Keratinocyte (primary cell): ENCODE measurements at regions not wholly inside any gene's neighbourhood (a gene's known extent, or its start where the extent isn't known, plus 50 kb on each side); places are given as distances from the start of the nearest gene placed in this dataset.

Experiments
- DNase-seq: peaks from one replicate; pipeline ENCODE4 v3.0.0-alpha.2; 2011; ENCODE audit warnings: low read depth, missing footprints, low spot score
- FAIRE-seq: peaks from 2 replicates; lab custom pipeline; 2011; peaks lifted over from hg19 to GRCh38; lab: Jason Lieb, UNC
- H2AFZ ChIP-seq: 2 replicates; pipeline ENCODE4 v1.6.0; 2012; ENCODE audit warnings: low read length, control low read depth, inconsistent platforms; ENCODE audit not compliant: control insufficient read depth
- H3K27ac ChIP-seq: 2 replicates; pipeline ENCODE4 v1.5.1; 2011; ENCODE audit warnings: low read length; ENCODE audit not compliant: control insufficient read depth, insufficient read depth
- H3K27me3 ChIP-seq: 3 replicates; pipeline ENCODE4 v1.6.0; 2011; ENCODE audit warnings: low read length; ENCODE audit not compliant: control insufficient read depth, insufficient read depth; ENCODE audit errors: extremely low read depth
- H3K36me3 ChIP-seq, 2 experiments: 2 replicates in 1 of 2; 3 replicates in 1 of 2; pipeline ENCODE4 v1.5.1; 2011; ENCODE audit warnings: low read length in 2 of 2, mild to moderate bottlenecking in 1 of 2; ENCODE audit not compliant: control insufficient read depth in 2 of 2, insufficient read depth in 2 of 2; ENCODE audit errors: extremely low read depth in 1 of 2
- H3K4me1 ChIP-seq: 3 replicates; pipeline ENCODE4 v1.5.1; 2011; ENCODE audit warnings: low read length; ENCODE audit not compliant: control insufficient read depth, insufficient read depth; ENCODE audit errors: extremely low read depth
- H3K4me2 ChIP-seq: 3 replicates; pipeline ENCODE4 v1.6.0; 2011; ENCODE audit warnings: low read depth, low read length; ENCODE audit not compliant: control insufficient read depth, insufficient read depth; ENCODE audit errors: extremely low read depth
- H3K4me3 ChIP-seq, 3 experiments: fragments of 200-600 bp in 1 of 3; sonication (generic) in 1 of 3; 2 replicates in 2 of 3; 3 replicates in 1 of 3; pipeline ENCODE4 v1.5.1; 2011 to 2016; ENCODE audit warnings: low read length in 3 of 3, mild to moderate bottlenecking in 3 of 3, control low read depth in 2 of 3, inconsistent platforms in 1 of 3, low read depth in 1 of 3, mixed read lengths in 1 of 3, mixed run types in 1 of 3, moderate library complexity in 1 of 3; ENCODE audit not compliant: control insufficient read depth in 2 of 3, insufficient read depth in 2 of 3; ENCODE audit errors: extremely low read depth in 1 of 3
- H3K79me2 ChIP-seq: 2 replicates; pipeline ENCODE4 v1.6.0; 2012; ENCODE audit warnings: low read length; ENCODE audit not compliant: control insufficient read depth, insufficient read depth
- H3K9ac ChIP-seq: 3 replicates; pipeline ENCODE4 v1.6.0; 2011; ENCODE audit warnings: low read length; ENCODE audit not compliant: control insufficient read depth, insufficient read depth; ENCODE audit errors: extremely low read depth
- H3K9me1 ChIP-seq: 3 replicates; pipeline ENCODE4 v1.6.0; 2011; ENCODE audit warnings: low read length; ENCODE audit not compliant: control insufficient read depth, insufficient read depth; ENCODE audit errors: extremely low read depth
- H3K9me3 ChIP-seq: 2 replicates; pipeline ENCODE4 v1.5.1; 2012; ENCODE audit warnings: low read depth, low read length; ENCODE audit not compliant: control insufficient read depth
- H4K20me1 ChIP-seq: 3 replicates; pipeline ENCODE4 v1.6.0; 2011; ENCODE audit warnings: low read length; ENCODE audit not compliant: control insufficient read depth, insufficient read depth; ENCODE audit errors: extremely low read depth
- CTCF ChIP-seq, 3 experiments: IDR thresholded peaks in 1 of 3; conservative IDR thresholded peaks in 1 of 3; optimal IDR thresholded peaks in 1 of 3; 2 replicates in 2 of 3; 3 replicates in 1 of 3; pipeline versions ENCODE3 to v1.5.1; 2011; ENCODE audit warnings: low read length in 3 of 3, mild to moderate bottlenecking in 3 of 3, moderate library complexity in 2 of 3, control low read depth in 1 of 3, inconsistent platforms in 1 of 3; ENCODE audit not compliant: insufficient read depth in 2 of 3; ENCODE audit errors: extremely low read depth in 1 of 3
- EZH2 ChIP-seq: IDR thresholded peaks from one replicate; pipeline ENCODE4 v1.6.1; 2012; ENCODE audit warnings: inconsistent platforms, mild to moderate bottlenecking, low read length, moderate library complexity
- dilution Hi-C: fragments of 300-500 bp; cut with MboI; formaldehyde crosslinking; loops from one replicate; pipeline ENCODE4 v1.7.0; 2020; ENCODE audit warnings: low sequenced_read_pairs; ENCODE audit not compliant: extremely low pct_ligation_motif_present

DNA sequence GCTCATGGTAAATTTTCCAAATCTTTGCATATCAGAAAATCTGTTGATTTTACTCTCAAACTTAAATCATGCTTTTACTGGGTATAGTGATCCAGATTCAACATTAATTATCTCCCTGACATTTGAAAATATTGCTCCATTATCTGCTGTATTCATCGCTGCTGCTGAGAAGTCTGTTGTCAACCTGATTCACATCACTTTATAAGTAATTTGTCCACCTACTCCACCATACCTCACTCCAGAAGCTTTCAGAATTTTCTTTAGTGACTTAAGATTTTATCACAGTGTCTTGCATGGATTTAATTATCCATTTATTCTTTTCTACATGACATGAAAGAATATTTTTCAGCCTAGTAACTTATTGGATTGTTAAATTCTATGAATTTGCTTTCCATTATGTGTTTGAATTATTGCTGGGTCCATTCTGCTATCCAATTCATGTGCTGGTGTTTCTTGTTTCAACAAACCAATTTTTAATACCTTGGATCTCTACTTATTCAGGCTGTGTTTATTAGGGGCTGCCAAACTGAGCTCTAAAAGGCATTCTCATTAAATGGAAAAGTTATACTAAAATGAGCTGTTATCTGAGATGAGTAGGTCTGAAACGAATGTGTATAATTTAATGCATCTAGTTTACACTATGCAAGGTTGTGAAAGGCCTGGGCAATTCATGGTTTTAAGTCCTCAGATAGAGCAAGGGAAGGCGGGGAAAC is 519.3 kb upstream of the CDH11 start:
- H2AFZ ChIP-seq: no peak overlapping the region
- no peaks in the 10 kb centered on the region for H3K4me1 ChIP-seq
- no peaks in the 10 kb centered on the region for H3K9me3 ChIP-seq
- no peaks in the 10 kb centered on the region for H3K79me2 ChIP-seq
- FAIRE-seq: no peak
- no peaks in the 10 kb centered on the region for H3K27me3 ChIP-seq
- H3K4me2 ChIP-seq: no peak overlapping the region
- no peak for TF ChIP-seq CTCF (optimal IDR thresholded peaks at IDR 0.05 in 1 of 3, IDR thresholded peaks at IDR 0.05 in 1 of 3, conservative IDR thresholded peaks at IDR 0.05 in 1 of 3; ENCODE audit: extremely low read depth in 1 of 3, insufficient read depth in 2 of 3, low read length in 3 of 3)
- no peak for TF ChIP-seq EZH2
- no peak overlapping the region for H3K4me3 ChIP-seq
- dilution Hi-C loops: no loop called here
- no peak for DNase-seq
- H3K9me1 ChIP-seq: no peaks in the 10 kb centered on the region
- H3K27ac ChIP-seq: no peak overlapping the region
- H4K20me1 ChIP-seq: no peaks in the 10 kb centered on the region
- H3K36me3 ChIP-seq: no peaks in the 10 kb centered on the region
- no peak overlapping the region for H3K9ac ChIP-seq

GRCh38 chr16:65634833-65635232 is 513.0 kb upstream of the CDH11 start:
- no peaks in the 10 kb centered on the region for H3K36me3 ChIP-seq
- dilution Hi-C loops: no loop called here
- FAIRE-seq: no peak

More at GRCh38 chr16:65634833-65635232, 513.0 kb upstream of the CDH11 start:
- Histone ChIP-seq H4K20me1 (no peaks in the 10 kb centered on the region), H3K4me3 (no peak overlapping the region), H3K9me1 (no peaks in the 10 kb centered on the region), H3K4me1 (no peaks in the 10 kb centered on the region), H3K27me3 (no peaks in the 10 kb centered on the region), H2AFZ (no peak overlapping the region), H3K9me3 (no peaks in the 10 kb centered on the region), H3K4me2 (no peak overlapping the region), H3K27ac (no peak overlapping the region), H3K79me2 (no peaks in the 10 kb centered on the region), H3K9ac (no peak overlapping the region)
- DNase-seq: no peak
- no peak for TF ChIP-seq CTCF (optimal IDR thresholded peaks at IDR 0.05 in 1 of 3, IDR thresholded peaks at IDR 0.05 in 1 of 3, conservative IDR thresholded peaks at IDR 0.05 in 1 of 3; ENCODE audit: extremely low read depth in 1 of 3, insufficient read depth in 2 of 3, low read length in 3 of 3)
- no peak for TF ChIP-seq EZH2
